ENCODE measurements at regions not wholly inside any gene's neighbourhood (a gene's known extent, or its start where the extent isn't known, plus 50 kb on each side); places are given as distances from the start of the nearest gene placed in this dataset.
"Not testable (repeated sequence)": the region's sequence is repeated elsewhere in the genome, so short reads cannot be mapped to it uniquely, and the experiment has no call there.

DNA sequence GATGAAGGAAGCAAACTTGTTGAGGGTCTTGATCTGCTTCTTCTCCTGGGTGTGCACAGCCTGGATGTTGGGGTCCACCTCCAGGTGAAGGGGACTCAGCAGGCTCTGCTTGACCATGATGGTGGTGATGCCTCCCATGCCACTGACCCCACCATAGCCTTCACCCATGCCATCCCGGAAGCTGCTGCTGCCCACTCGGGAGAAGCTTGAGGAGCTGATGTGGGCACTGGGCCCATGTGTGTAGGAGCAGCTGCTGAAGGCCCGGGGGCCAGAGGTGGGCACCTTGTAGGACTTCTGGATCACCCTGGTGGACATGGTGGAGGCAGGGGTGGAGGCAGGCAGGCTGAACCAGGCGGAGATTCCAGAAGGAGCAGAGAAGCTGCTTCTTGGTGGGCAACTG, 432.7 kb upstream of the DIPK2B start:
- in situ Hi-C loops (cut with MboI; ENCODE audit: low sequenced_read_pairs), result no loop called here

DNA sequence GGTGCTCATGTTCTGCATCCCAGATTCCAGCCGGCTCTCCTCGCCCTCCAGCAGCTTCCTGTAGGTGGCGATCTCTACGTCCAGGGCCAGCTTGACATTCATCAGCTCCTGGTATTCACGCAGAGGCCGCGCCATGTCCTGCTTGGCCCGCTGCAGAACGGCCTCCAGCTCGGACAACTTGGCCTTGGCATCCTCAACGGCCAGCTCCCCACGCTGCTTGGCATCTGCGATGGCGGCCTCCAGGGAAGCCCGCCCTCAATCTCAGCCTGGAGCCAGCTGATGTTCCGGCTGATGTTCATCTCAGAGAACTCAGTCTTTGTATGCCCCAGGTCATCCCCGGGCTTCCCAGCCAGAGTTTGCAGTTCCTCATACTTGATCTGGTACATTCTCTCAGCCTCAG, 431.8 kb upstream of the DIPK2B start:
- in situ Hi-C loops (cut with MboI; ENCODE audit: low sequenced_read_pairs), result no loop called here

DNA sequence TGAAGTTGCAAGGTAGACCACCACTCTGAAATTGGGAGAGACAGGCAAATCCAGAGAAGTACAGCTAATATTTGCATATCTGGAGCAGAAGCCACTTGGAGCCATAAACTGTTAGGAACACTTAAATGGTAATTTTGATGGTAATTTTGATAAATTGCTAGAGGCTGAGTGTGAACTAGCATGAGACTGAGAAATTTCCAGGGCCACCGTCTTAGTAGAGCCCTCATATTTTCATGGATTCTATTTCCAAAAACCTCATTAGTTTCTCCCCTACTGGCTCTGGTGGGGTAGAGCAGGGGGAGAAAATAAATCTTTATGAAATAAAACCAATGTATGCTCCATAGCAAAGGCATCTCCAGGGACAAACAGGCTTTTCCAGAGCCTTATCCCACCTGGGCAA, 429.4 kb upstream of the DIPK2B start:
- in situ Hi-C loops (cut with MboI; ENCODE audit: low sequenced_read_pairs), result no loop called here

DNA sequence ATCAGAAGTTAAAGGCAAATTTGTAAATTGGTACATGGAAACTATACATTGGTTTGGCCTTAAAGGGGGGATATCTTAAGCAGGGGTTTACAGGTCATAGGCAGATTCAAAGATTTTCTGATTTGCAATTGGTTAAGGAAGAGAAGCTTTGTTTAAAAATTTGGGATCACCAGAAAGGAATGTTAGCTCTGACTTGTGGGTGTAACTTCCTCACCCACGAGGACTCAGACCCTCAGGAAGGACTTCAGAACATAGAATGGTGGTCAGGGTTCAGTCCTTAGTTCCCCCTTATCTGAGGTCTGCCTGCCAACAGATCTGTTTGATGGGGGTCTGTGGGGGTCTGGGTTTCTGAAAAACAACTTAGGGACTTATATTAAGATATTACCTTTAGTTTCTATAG, 427.4 kb upstream of the DIPK2B start:
- in situ Hi-C loops (cut with MboI; ENCODE audit: low sequenced_read_pairs), result no loop called here

DNA sequence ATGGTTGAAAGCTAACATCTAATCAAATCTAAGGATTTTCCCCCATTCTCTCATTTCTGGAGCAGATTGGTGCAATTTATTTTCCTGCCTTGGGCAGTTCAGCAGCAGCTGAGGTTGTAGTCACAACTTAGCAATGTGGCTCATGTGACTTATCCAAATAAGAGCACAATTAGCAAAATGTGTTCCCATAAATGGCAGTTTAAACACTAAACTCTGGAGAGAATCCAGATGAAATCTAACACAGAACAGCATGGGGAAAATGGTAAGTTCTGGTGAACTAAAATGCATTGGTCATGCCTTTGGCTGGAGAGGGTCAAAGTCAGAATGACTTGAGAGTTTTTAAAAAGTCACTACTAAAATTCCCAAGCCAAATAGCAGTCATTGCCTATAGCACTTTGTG, 422.6 kb upstream of the DIPK2B start:
- in situ Hi-C loops (cut with MboI; ENCODE audit: low sequenced_read_pairs), result no loop called here

DNA sequence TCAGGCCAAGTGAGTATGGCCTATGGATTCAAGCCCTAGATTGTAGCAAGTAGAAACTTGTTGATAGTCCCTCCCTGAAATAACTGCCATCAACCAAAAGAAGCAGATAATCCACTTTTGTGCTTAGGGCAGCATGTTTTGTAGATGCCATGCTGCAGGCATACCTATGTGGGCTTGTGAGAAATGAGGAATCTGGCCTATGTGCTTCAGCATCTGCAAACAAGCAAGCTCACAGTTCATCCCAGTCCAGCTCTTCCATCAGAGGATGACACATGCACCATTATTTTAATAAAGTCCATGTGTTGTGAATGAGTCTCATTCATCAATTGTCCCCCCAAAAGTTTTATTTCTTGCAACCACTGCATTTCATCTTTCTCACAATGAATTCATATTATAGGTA, 421.9 kb upstream of the DIPK2B start:
- in situ Hi-C loops (cut with MboI; ENCODE audit: low sequenced_read_pairs), result no loop called here

DNA sequence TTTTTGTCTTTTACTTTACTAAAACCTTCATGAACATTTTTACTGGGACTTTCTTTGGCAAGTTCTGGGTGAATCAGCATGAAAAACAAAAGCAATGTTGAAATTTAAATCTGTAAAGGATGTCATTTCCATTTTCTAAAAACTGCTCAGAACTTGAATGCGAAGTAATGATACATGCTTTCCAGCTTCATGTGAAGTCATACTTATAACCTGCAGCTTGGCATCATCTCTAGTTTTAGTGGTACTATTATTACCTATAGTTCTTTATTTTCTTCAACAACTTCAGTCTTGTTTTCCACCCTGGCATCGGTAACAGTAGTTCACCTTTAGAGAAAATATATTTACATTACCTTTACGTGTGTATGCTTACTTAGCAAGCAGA, 421.4 kb upstream of the DIPK2B start:
- in situ Hi-C loops (cut with MboI; ENCODE audit: low sequenced_read_pairs), result no loop called here

DNA sequence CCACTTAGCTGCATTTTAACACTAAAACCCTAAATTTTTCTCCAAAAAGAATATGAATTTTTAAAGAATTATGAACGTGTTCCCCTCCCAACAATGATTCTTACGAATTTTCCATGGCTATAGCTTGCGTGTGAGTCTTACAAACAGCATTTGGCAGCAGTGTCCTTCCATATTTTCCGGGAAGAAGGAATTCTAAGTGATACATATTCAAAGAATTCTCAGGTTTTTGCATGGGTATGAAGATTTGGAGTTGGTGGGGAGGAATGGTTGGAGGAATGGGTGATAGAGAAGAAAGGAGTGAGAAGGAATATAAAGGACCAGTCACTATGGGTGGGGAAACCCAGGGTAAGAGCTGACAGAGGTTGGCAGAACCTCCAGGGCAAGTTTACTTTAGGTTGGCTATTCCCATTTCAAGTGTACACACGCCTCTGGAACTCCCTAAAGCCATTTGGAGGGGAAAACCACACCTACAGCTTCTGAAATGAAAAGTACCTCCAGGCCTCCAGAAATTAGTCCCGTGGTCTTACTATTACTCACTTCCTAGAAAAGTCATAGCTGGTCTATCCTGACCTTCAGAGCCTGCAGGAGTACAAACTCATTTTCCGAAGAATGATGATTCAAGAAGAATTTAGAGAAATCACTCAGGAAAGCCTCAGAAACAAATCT, 420.8 kb upstream of the DIPK2B start:
- in situ Hi-C loops (cut with MboI; ENCODE audit: low sequenced_read_pairs), result no loop called here

DNA sequence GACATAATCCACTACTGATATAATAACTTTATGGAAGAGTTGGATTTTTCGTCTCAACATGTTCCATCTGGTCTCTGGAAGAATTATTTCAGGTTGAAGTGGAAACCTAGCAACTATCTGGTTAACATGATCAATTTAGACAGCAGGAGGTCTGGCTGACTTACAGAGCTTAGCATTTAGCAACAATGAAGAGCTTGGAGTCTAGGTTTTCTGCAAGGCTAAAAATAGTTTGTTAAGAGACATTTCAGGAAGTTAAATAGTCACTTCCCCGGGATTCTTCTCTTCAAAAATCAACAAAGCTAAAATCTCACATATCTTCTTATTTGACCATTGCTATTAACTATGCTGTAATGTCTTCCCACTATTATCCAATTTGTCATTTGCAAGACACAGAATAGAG, 418.6 kb upstream of the DIPK2B start:
- in situ Hi-C loops (cut with MboI; ENCODE audit: low sequenced_read_pairs), result no loop called here

DNA sequence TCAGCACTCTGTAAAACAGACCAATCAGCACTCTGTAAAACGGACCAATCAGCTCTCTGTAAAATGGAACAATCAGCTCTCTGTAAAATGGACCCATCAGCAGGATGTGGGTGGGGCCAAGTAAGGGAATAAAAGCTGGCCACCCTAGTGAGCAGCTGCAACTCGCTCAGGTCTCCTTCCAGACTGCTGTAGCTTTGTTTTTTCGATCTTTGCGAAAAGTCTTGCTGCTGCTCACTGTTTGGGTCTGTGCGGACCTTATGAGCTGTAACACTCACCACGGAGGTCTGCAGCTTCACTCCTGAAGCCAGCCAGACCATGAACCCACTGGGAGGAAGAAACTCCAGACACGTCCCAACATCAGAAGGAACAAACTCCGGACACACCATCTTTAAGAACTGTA, 414.9 kb upstream of the DIPK2B start:
- in situ Hi-C loops (cut with MboI; ENCODE audit: low sequenced_read_pairs), result not testable (repeated sequence)

DNA sequence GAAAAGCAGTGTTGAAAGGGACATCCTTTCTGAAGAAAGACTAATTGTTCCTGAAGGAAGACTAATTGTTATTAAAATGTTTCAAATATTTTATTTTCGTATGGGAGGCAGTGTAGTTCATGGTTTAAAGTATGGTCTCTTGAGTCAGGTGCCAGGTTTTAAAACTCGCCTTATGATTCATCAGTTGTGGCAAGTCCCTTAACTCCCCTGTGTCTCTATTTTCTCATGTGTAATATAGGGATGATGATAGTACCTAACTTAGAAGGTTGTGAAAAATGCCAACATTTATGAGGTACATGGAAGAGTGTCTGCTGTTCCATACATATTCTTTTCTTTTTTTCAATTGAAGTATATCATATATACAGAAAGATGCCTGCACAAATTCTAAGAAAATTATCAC, 414.2 kb upstream of the DIPK2B start:
- in situ Hi-C loops (cut with MboI; ENCODE audit: low sequenced_read_pairs), result no loop called here

DNA sequence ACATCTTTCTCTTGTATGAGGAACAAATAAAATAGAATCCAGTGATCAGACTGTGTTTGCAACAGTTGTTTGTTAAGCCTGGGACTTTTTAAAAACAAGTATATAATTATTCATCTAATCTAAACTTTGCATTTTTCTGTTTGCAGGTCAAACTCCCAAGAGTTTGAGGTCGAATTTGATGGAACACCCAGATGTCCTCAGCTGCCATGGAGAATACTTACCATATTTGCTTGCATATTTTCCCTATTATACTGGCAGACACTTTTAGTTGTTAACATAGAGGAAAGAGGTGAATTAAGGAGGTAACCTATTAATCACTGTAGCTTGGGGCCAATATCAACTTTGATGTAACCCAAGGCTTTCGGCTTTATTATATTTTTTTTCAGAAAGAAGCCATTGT, 401.5 kb upstream of the DIPK2B start:
- in situ Hi-C loops (cut with MboI; ENCODE audit: low sequenced_read_pairs), result no loop called here

DNA sequence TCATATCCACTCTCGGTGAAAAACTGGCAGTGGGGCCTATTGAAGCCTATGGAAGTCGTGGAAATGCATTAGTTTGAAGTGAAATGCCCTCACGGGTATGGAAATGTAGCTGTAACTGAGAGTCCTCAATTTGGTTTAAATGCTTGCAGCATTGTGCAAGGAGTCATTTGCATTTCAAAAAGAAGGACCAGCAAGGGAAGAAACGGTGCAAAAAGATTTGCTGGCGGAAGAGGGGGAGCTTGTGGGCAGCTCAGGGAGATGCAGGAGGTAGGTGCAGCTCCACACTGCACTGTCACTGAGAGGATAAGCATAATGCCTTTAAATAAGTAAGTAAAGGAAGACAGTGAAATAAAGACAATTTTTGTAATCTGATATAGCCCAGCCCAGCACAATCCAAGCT, 400.4 kb upstream of the DIPK2B start:
- in situ Hi-C loops (cut with MboI; ENCODE audit: low sequenced_read_pairs), result no loop called here

DNA sequence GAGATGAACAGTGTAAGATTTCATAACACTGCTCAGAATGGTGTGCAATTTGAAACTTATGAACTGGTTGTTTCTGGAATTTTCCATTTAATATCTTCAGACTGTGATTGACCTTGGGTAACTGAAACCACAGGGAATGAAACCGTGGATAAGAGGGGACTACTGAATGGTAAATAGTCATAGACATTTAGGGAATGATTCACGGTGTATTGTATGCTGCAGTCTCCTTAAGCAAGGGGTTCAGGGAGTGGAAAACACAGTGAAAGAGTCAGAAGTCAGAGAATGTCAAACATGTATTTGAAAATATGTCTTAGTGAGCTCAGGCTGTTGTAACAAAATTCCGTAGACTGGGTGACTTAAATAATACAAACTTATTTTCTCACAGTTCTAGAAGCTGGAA, 398.2 kb upstream of the DIPK2B start:
- in situ Hi-C loops (cut with MboI; ENCODE audit: low sequenced_read_pairs), result no loop called here

DNA sequence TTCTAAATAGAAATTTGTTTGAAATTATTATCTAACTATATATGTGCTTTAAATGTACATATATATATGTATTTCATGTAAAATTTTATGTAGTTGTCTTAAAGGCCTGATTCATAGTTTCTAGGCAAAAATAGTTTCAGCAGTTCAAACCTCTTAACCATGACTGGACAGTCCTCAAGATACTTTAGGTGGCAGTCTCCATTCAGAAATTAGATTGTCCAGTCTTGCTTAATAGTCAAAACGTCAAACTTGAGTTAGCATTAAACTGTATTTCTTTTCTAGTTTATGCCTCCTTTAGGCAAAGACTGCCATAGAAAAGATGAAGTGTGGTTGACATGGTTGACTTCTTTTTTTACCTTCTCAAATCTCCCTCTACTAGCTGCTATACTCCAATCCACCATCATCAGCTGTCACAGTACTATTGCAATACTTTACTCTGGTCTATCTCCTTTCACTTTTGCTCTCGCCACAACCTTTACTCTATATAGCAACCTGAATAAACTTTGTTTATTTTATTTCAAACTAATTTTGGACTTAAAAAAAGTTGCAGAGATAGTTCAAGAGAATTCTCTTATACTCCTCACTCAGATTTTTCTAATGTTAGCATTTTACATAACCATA, 395.6 kb upstream of the DIPK2B start:
- in situ Hi-C loops (cut with MboI; ENCODE audit: low sequenced_read_pairs), result no loop called here

DNA sequence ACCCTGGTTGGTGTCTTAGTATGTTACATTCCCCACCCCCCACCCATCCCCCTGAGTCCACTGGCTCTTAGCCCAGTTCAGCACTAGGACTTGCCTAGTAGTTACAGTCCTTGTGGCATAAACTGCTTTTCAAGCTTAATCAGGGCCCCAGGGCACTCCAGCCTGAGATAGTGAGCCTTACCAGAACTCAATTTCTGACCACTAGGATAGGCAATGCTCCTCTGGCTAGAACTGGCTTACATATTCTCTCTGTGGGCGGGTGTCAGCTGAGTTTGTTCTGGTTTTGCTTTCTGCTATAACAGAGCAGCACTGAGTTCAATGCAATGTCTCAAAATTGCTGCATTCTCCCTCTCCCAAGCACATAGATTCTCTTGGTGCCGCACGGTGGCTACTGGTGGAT, 391.4 kb upstream of the DIPK2B start:
- in situ Hi-C loops (cut with MboI; ENCODE audit: low sequenced_read_pairs), result no loop called here

DNA sequence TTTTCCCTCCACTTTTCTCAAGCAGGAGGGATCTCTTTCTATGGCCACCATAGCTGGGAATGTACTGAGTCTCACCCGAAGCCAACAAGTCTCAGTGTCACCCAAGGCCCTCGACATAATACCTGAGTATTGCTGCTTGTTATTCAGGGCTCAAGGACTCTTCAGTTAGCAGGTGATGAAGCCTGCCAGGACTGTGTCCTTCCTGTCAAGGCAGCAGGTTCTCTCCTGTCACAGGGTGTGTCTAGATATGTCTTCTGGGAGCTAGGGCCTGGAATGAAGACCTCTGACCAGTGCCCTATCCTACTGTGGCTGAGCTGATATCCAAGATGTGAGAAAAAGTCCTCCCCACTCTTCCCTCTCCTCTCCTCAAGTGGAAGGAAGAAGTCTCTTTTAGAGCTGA, 391.0 kb upstream of the DIPK2B start:
- in situ Hi-C loops (cut with MboI; ENCODE audit: low sequenced_read_pairs), result no loop called here

DNA sequence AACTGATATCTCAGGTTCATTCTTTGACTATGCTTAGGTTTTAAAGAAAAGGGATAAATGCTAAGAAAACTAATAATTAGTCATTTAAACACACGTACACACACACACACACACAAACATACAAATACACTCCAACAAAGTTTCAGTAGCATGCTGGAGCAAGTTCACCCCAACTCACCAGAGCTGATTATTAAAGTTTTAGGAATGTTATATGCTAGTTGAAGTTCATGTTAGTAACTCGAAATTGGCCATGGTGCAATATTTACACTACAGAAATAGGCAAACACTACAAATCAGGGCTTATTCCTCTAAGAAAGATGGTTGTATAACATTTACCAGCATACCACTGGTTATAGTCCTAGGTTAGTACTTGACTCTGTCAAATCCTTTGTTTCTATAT, 384.0 kb upstream of the DIPK2B start:
- in situ Hi-C loops (cut with MboI; ENCODE audit: low sequenced_read_pairs), result no loop called here

DNA sequence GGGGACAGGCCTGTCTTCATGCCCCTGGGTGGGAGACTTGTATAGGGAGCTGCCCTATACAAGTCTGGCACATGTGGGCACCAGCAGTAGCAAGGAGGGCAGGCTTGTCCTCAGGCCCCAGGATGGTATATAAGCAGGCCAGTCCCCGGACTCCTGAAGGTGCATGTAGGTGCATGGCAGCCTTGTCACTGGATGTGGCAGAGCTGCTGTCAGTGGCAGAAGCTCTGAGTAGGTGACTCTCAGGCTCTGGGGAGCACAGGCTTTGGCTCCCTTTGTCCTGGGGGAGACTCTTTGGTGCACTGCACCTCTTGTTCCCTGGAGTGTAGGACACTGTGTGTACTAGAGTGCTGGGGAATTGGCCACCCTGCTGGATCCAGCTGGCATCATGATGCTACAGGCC, 376.7 kb upstream of the DIPK2B start:
- in situ Hi-C loops (cut with MboI; ENCODE audit: low sequenced_read_pairs), result no loop called here

DNA sequence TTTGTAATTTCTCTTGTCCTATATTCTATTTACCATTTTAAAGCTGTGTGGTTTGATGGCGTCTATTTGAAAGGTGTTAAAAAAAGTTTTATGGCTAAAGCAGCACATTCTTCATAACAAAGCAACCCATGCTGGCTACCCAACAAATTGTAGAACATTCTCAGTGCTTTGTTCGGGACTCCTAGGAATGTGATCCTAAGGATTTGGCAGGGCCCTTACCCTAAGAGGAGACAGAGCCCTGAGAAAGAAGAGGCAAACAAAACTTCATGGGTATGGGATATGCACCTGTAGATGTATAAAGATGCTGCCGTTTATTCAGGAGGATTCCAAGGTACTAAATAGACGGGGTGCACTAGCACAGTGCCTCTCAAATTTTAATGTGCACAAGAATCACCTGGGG, 370.8 kb upstream of the DIPK2B start:
- in situ Hi-C loops (cut with MboI; ENCODE audit: low sequenced_read_pairs), result no loop called here

DNA sequence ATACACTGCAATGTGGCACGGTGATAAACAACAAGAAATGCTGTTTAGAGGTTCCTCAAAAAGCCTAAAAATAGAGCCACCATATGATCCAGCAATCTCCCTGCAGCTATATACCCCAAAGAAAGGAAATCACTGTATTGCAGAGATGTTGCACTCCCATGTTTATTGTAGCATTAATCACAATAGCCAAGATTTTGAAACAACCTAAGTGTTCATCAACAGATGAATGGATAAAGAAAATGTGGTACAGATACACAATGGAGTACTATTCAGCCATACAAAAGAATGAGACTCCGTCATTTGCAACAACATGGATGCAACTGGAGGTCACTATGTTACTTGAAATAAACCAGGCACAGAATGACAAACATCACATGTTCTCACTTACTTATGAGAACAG, 365.8 kb upstream of the DIPK2B start:
- in situ Hi-C loops (cut with MboI; ENCODE audit: low sequenced_read_pairs), result no loop called here

DNA sequence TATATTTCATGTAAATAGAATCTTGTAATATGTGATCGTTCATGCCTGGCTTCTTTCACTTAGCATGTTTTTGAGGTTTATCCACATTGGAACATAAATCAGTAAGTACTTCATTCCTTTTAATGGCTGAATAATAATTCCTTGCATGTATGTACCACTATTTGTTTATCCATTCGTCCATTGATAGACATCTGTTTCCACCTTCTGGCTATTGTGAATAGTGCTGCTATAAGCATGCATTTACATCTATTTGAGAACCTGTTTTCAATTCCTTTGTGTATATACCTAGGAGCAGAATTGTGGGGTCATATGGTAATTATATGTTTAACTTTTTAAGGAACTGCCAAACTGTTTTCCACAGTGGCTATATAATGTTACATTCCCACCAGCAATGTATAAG, 356.7 kb upstream of the DIPK2B start:
- in situ Hi-C loops (cut with MboI; ENCODE audit: low sequenced_read_pairs), result no loop called here

DNA sequence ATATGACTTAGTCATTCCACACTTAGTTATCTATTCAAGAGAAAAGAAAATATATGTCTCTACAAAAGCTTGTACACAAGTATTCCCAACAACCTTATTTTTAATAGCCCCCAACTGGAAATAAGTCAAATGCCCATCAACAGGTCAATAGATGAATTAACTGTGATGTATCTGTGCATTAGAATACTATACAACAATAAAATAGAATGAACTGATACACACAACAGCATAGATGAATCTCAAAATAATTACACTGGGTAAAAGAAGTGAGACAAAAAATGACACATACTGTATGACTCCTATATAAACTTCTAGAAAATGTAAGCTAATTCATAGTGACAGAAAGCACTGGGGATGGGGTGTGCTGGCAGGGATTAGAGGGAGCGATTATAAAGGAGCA, 354.1 kb upstream of the DIPK2B start:
- in situ Hi-C loops (cut with MboI; ENCODE audit: low sequenced_read_pairs), result no loop called here

All from HL-60/S4 (cell line).